Kasumi-1 (cell line): ENCODE measurements at regions not wholly inside any gene's neighbourhood (a gene's known extent, or its start where the extent isn't known, plus 50 kb on each side); places are given as distances from the start of the nearest gene placed in this dataset.

ENCODE experiments used
- DNase-seq, 2 experiments: peaks; one replicate each; lab custom pipeline; 2025; lab: John Stamatoyannopoulos, UW

GRCh38 chr5:109945097-109945678 lies 255.5 kb downstream of the MAN2A1 start:
- DNase-seq = no peak

- no peak for DNase-seq
Measured at GRCh38 chr5:109945723-109946480, 256.2 kb downstream of the MAN2A1 start.

GRCh38 chr5:109946610-109947009 lies 256.9 kb downstream of the MAN2A1 start:
- no peak for DNase-seq

- no peak for DNase-seq
Measured at GRCh38 chr5:109947667-109948066, 257.9 kb downstream of the MAN2A1 start.

GRCh38 chr5:109950634-109951033 lies 260.9 kb downstream of the MAN2A1 start:
- no peak for DNase-seq

GRCh38 chr5:109951348-109951747 lies 261.6 kb downstream of the MAN2A1 start:
- DNase-seq = no peak

- no peak for DNase-seq
Measured at GRCh38 chr5:109951758-109952157, 262.0 kb downstream of the MAN2A1 start.

GRCh38 chr5:109953761-109954160 lies 264.0 kb downstream of the MAN2A1 start:
- no peak for DNase-seq

- DNase-seq = no peak
Measured at GRCh38 chr5:109956884-109957283, 267.2 kb downstream of the MAN2A1 start.

GRCh38 chr5:109958082-109958481 lies 268.4 kb downstream of the MAN2A1 start:
- DNase-seq = no peak

GRCh38 chr5:109959652-109960051 lies 269.9 kb downstream of the MAN2A1 start:
- DNase-seq = no peak

- DNase-seq = peak; percentile 82 to 91
Measured at GRCh38 chr5:109961751-109962150, 272.0 kb downstream of the MAN2A1 start.

- DNase-seq = no peak
Measured at GRCh38 chr5:109962882-109963603, 273.3 kb downstream of the MAN2A1 start.

- no peak for DNase-seq
Measured at GRCh38 chr5:109964136-109964535, 274.4 kb downstream of the MAN2A1 start.

GRCh38 chr5:109965634-109966033 lies 275.9 kb downstream of the MAN2A1 start:
- DNase-seq = no peak

- no peak for DNase-seq
Measured at GRCh38 chr5:109971968-109972367, 282.2 kb downstream of the MAN2A1 start.

- DNase-seq = no peak
Measured at GRCh38 chr5:109981979-109982378, 292.3 kb downstream of the MAN2A1 start.

GRCh38 chr5:109982966-109983534 lies 293.3 kb downstream of the MAN2A1 start:
- no peak for DNase-seq

GRCh38 chr5:109986726-109987125 lies 297.0 kb downstream of the MAN2A1 start:
- DNase-seq = no peak

GRCh38 chr5:109987355-109987754 lies 297.6 kb downstream of the MAN2A1 start:
- no peak for DNase-seq

GRCh38 chr5:109987970-109988369 lies 298.2 kb downstream of the MAN2A1 start:
- DNase-seq = no peak

GRCh38 chr5:109989161-109989560 lies 299.4 kb downstream of the MAN2A1 start:
- DNase-seq = no peak
